Left renal cortex interstitium (tissue), 4 donors: ENCODE measurements at regions not wholly inside any gene's neighbourhood (a gene's known extent, or its start where the extent isn't known, plus 50 kb on each side); places are given as distances from the start of the nearest gene placed in this dataset.

Experiments
- DNase-seq, 4 donors: peaks; one replicate each; pipeline ENCODE4 v3.0.0-alpha.2; 2013; ENCODE audit warnings: low read depth in 4 of 4, low spot score in 2 of 4, missing footprints in 1 of 4

- no peak for DNase-seq
Measured at GRCh38 chr5:135641319-135641718, 62.5 kb upstream of the CXCL14 start.

GRCh38 chr5:135635451-135635850, 56.7 kb upstream of the CXCL14 start:
- peak in 1 of 4 donors; percentile 15 for DNase-seq

- no peak for DNase-seq
Measured at GRCh38 chr5:135632798-135633197, 54.0 kb upstream of the CXCL14 start.

GRCh38 chr5:135631391-135631790, 52.6 kb upstream of the CXCL14 start:
- no peak for DNase-seq

- no peak for DNase-seq
Measured at GRCh38 chr5:135629666-135630065, 50.9 kb upstream of the CXCL14 start.

GRCh38 chr5:135628771-135629563, 50.2 kb upstream of the CXCL14 start:
- DNase-seq = no peak
